ENCODE measurements at regions not wholly inside any gene's neighbourhood (a gene's known extent, or its start where the extent isn't known, plus 50 kb on each side); places are given as distances from the start of the nearest gene placed in this dataset.

- intact Hi-C loops (cut with micrococcal nuclease), result loop anchor here in 1 of 2 donors (5.0 kb wide), 1 partner anchor 1471 kb away; no protein-coding TSS in a partner anchor
- no peak overlapping the region for H3K4me3 ChIP-seq (ENCODE audit: low read length)
- CTCF ChIA-PET, result no interaction called here
These were observed 1929.9 kb upstream of the SEL1L start for GRCh38 chr14:83463500-83464098.

DNA sequence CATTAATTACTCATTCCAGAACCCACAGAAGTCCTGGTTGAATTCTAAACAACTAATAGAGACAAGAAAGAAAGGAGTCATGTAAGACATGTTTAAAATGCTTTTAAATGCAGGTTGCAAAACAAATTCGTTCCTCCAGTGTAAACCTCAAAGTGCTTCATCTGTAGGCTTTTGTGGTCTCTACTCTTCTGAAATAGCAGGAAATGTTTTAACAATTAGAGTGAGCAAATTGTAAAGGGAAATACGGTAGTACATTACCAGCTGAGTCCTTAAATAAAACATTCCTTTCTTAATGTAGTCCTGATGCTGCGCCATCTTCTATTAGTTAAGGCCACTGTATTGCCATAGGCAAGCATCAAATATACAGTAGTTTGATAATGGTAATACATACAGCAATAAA is 1934.2 kb upstream of the SEL1L start:
- H3K36me3 ChIP-seq (ENCODE audit: control insufficient read depth in 2 of 3, insufficient read depth in 3 of 3, low read length in 3 of 3), result no peaks in the 10 kb centered on the region
- no peak for ATAC-seq
- Mint-ChIP-seq H3K36me3 (no peaks in the 10 kb centered on the region), H3K4me3 (no peak overlapping the region), H3K27ac (no peak overlapping the region), H3K9me3 (peaks cover 0 to 9% (median 3%) of the 10 kb centered on the region in 11 donors), H3K4me1 (no peaks in the 10 kb centered on the region), H3K27me3 (no peaks in the 10 kb centered on the region)
- intact Hi-C loops (cut with micrococcal nuclease), result no loop called here
- DNase-seq, result no peak
- CTCF ChIA-PET, result no interaction called here
- POLR2A ChIA-PET, result no interaction called here
- no peak overlapping the region for H3K27ac ChIP-seq (ENCODE audit: low read depth, low read length)
- H3K9me3 ChIP-seq (ENCODE audit: control insufficient read depth in 2 of 3, low read length in 3 of 3), result no peaks in the 10 kb centered on the region
- H3K4me3 ChIP-seq (ENCODE audit: low read length), result no peak overlapping the region
- no peaks in the 10 kb centered on the region for H3K4me1 ChIP-seq (ENCODE audit: control insufficient read depth in 2 of 2, insufficient read depth in 2 of 2, low read length in 2 of 2)
- H3K27me3 ChIP-seq (ENCODE audit: control insufficient read depth in 2 of 2, insufficient read depth in 2 of 2, low read length in 2 of 2), result no peaks in the 10 kb centered on the region

More at GRCh38 chr14:83463500-83464098, 1929.9 kb upstream of the SEL1L start:
- H3K4me1 Mint-ChIP-seq, result no peaks in the 10 kb centered on the region
- no peaks in the 10 kb centered on the region for H3K27me3 Mint-ChIP-seq
- Histone ChIP-seq H3K36me3 (ENCODE audit: control insufficient read depth in 2 of 3, insufficient read depth in 3 of 3, low read length in 3 of 3) (no peaks in the 10 kb centered on the region), H3K27ac (ENCODE audit: low read depth, low read length) (no peak overlapping the region), H3K9me3 (ENCODE audit: control insufficient read depth in 2 of 3, low read length in 3 of 3) (no peaks in the 10 kb centered on the region), H3K4me1 (ENCODE audit: control insufficient read depth in 2 of 2, insufficient read depth in 2 of 2, low read length in 2 of 2) (no peaks in the 10 kb centered on the region), H3K27me3 (ENCODE audit: control insufficient read depth in 2 of 2, insufficient read depth in 2 of 2, low read length in 2 of 2) (no peaks in the 10 kb centered on the region)
- no peak for DNase-seq
- POLR2A ChIA-PET, result no interaction called here
- no peak overlapping the region for H3K4me3 Mint-ChIP-seq
- no peak for ATAC-seq
- peaks cover 3 to 21% (median 7%) of the 10 kb centered on the region in 11 donors for H3K9me3 Mint-ChIP-seq
- H3K36me3 Mint-ChIP-seq, result no peaks in the 10 kb centered on the region
- H3K27ac Mint-ChIP-seq, result no peak overlapping the region

- Mint-ChIP-seq H3K27me3 (no peaks in the 10 kb centered on the region), H3K9me3 (peaks cover 0 to 10% (median 4%) of the 10 kb centered on the region in 11 donors), H3K36me3 (no peaks in the 10 kb centered on the region), H3K27ac (no peak overlapping the region), H3K4me1 (no peaks in the 10 kb centered on the region), H3K4me3 (no peak overlapping the region)
- POLR2A ChIA-PET, result no interaction called here
- no peaks in the 10 kb centered on the region for H3K27me3 ChIP-seq (ENCODE audit: control insufficient read depth in 2 of 2, insufficient read depth in 2 of 2, low read length in 2 of 2)
- CTCF ChIA-PET, result no interaction called here
- no peak overlapping the region for H3K4me3 ChIP-seq (ENCODE audit: low read length)
- H3K36me3 ChIP-seq (ENCODE audit: control insufficient read depth in 2 of 3, insufficient read depth in 3 of 3, low read length in 3 of 3), result no peaks in the 10 kb centered on the region
- H3K9me3 ChIP-seq (ENCODE audit: control insufficient read depth in 2 of 3, low read length in 3 of 3), result no peaks in the 10 kb centered on the region
- no peak for DNase-seq
- intact Hi-C loops (cut with micrococcal nuclease), result no loop called here
- H3K4me1 ChIP-seq (ENCODE audit: control insufficient read depth in 2 of 2, insufficient read depth in 2 of 2, low read length in 2 of 2), result no peaks in the 10 kb centered on the region
- H3K27ac ChIP-seq (ENCODE audit: low read depth, low read length), result no peak overlapping the region
- no peak for ATAC-seq
These were observed 1936.8 kb upstream of the SEL1L start for GRCh38 chr14:83470466-83470865.

GRCh38 chr14:83470959-83471695 is 1937.5 kb upstream of the SEL1L start:
- no peaks in the 10 kb centered on the region for H3K4me1 ChIP-seq (ENCODE audit: control insufficient read depth in 2 of 2, insufficient read depth in 2 of 2, low read length in 2 of 2)
- ATAC-seq (no peak), DNase-seq (no peak)
- Mint-ChIP-seq H3K36me3 (no peaks in the 10 kb centered on the region), H3K4me3 (no peak overlapping the region), H3K27me3 (no peaks in the 10 kb centered on the region), H3K9me3 (peaks cover 0 to 10% (median 3%) of the 10 kb centered on the region in 11 donors), H3K27ac (no peak overlapping the region), H3K4me1 (no peaks in the 10 kb centered on the region)
- no peak overlapping the region for H3K27ac ChIP-seq (ENCODE audit: low read depth, low read length)
- no peaks in the 10 kb centered on the region for H3K27me3 ChIP-seq (ENCODE audit: control insufficient read depth in 2 of 2, insufficient read depth in 2 of 2, low read length in 2 of 2)
- no peaks in the 10 kb centered on the region for H3K9me3 ChIP-seq (ENCODE audit: control insufficient read depth in 2 of 3, low read length in 3 of 3)
- ChIA-PET POLR2A (no interaction called here), CTCF (no interaction called here)
- H3K36me3 ChIP-seq (ENCODE audit: control insufficient read depth in 2 of 3, insufficient read depth in 3 of 3, low read length in 3 of 3), result no peaks in the 10 kb centered on the region
- intact Hi-C loops (cut with micrococcal nuclease), result no loop called here
- H3K4me3 ChIP-seq (ENCODE audit: low read length), result no peak overlapping the region

DNA sequence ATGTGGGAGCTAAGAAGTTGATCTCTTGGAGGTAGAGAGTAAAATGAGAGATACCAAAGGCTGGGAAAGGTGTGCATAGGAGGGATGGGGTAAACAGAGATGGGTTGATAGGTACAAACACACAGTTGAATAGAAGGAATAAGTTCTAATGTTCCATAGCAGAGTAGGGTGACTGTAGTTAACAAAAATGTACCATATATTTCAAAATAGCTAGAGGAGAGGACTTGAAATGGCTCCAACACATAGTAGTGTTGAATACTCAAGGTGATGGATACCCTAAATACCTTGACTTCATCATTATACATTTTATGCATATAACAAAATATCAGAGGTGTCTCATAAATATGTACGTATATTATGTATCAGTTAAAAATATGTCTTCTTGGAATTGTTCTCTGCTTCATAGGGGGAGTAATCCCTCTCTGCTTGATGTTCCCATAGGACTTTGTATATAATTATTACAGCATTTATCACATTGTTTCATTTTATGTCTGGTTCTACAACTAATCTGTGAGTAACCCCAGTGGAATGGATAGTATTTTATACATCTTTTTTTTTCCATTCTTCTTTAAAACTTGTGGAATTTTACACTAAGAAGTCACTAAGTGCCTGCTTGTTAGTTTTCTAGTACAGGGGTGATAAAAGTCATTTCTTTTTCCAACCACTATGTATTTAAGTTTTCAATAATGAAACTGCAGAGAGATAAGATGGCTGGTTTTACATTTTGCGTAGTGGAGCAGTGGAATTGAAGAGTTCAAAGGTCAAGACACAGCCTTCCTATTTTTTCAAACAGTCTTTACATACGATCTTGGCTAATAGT is 1940.0 kb upstream of the SEL1L start:
- no peaks in the 10 kb centered on the region for H3K27me3 Mint-ChIP-seq
- ATAC-seq, result no peak

DNA sequence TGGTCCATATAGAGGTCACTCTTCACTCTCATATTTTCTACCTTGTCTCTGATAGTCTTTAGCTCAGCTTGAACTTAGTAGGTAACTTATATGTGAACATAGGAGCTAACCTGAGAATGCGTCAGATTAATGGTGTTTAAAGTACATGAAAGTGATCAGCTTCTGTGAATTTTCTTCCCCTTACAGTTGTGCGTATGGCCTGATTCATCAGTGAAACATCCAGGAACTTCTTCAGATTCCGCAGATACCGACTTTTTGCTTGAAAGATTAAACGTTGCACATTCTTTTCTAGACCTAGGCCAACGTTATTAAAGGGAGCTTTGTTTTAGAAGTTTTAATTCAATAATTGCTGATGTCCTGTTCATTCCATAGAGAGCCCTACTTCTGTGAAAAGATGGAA is 1945.1 kb upstream of the SEL1L start:
- no peak overlapping the region for H3K4me3 ChIP-seq (ENCODE audit: low read length)
- no peaks in the 10 kb centered on the region for H3K9me3 ChIP-seq (ENCODE audit: control insufficient read depth in 2 of 3, low read length in 3 of 3)
- no peaks in the 10 kb centered on the region for H3K27me3 ChIP-seq (ENCODE audit: control insufficient read depth in 2 of 2, insufficient read depth in 2 of 2, low read length in 2 of 2)
- Mint-ChIP-seq H3K9me3 (peaks cover 0 to 18% (median 4%) of the 10 kb centered on the region in 11 donors), H3K4me3 (no peak overlapping the region), H3K4me1 (no peaks in the 10 kb centered on the region), H3K27ac (no peak overlapping the region), H3K27me3 (no peaks in the 10 kb centered on the region), H3K36me3 (no peaks in the 10 kb centered on the region)
- CTCF ChIA-PET, result no interaction called here
- POLR2A ChIA-PET, result no interaction called here
- no peaks in the 10 kb centered on the region for H3K4me1 ChIP-seq (ENCODE audit: control insufficient read depth in 2 of 2, insufficient read depth in 2 of 2, low read length in 2 of 2)
- no peaks in the 10 kb centered on the region for H3K36me3 ChIP-seq (ENCODE audit: control insufficient read depth in 2 of 3, insufficient read depth in 3 of 3, low read length in 3 of 3)
- H3K27ac ChIP-seq (ENCODE audit: low read depth, low read length), result no peak overlapping the region
- intact Hi-C loops (cut with micrococcal nuclease), result no loop called here
- DNase-seq, result no peak
- ATAC-seq, result no peak

More for the DNA sequence above, 1940.0 kb upstream of the SEL1L start:
- Histone ChIP-seq H3K4me3 (ENCODE audit: low read length) (no peak overlapping the region), H3K27me3 (ENCODE audit: control insufficient read depth in 2 of 2, insufficient read depth in 2 of 2, low read length in 2 of 2) (no peaks in the 10 kb centered on the region), H3K27ac (ENCODE audit: low read depth, low read length) (no peak overlapping the region), H3K36me3 (ENCODE audit: control insufficient read depth in 2 of 3, insufficient read depth in 3 of 3, low read length in 3 of 3) (no peaks in the 10 kb centered on the region), H3K9me3 (ENCODE audit: control insufficient read depth in 2 of 3, low read length in 3 of 3) (no peaks in the 10 kb centered on the region), H3K4me1 (ENCODE audit: control insufficient read depth in 2 of 2, insufficient read depth in 2 of 2, low read length in 2 of 2) (no peaks in the 10 kb centered on the region)
- intact Hi-C loops (cut with micrococcal nuclease), result no loop called here
- Mint-ChIP-seq H3K9me3 (peaks cover 0 to 10% (median 4%) of the 10 kb centered on the region in 11 donors), H3K4me3 (no peak overlapping the region), H3K36me3 (no peaks in the 10 kb centered on the region), H3K27ac (no peak overlapping the region), H3K4me1 (no peaks in the 10 kb centered on the region)
- ChIA-PET POLR2A (no interaction called here), CTCF (no interaction called here)
- DNase-seq, result no peak

All from naive thymus-derived CD4-positive, alpha-beta T cell (primary cell).